HG02943 (cell line): ENCODE measurements at regions not wholly inside any gene's neighbourhood (a gene's known extent, or its start where the extent isn't known, plus 50 kb on each side); places are given as distances from the start of the nearest gene placed in this dataset.
"Not testable (repeated sequence)": the region's sequence is repeated elsewhere in the genome, so short reads cannot be mapped to it uniquely, and the experiment has no call there.

Experiments used
- ATAC-seq: cut with Tn5 transposase; IDR thresholded peaks from one replicate; pipeline ENCODE4 v1.9.1; 2021; ENCODE audit warnings: mild to moderate bottlenecking, low read depth, moderate library complexity; ENCODE audit not compliant: unreplicated experiment

GRCh38 chr1:65020774-65021173 is 54.4 kb upstream of the JAK1 start:
- no peak for ATAC-seq

GRCh38 chr1:65021795-65022194 is 55.4 kb upstream of the JAK1 start:
- no peak for ATAC-seq

- no peak for ATAC-seq
These were observed 55.9 kb upstream of the JAK1 start for GRCh38 chr1:65022216-65022615.

- ATAC-seq: no peak
These were observed 59.4 kb upstream of the JAK1 start for GRCh38 chr1:65025794-65026193.

GRCh38 chr1:65026235-65026634 is 59.9 kb upstream of the JAK1 start:
- no peak for ATAC-seq

- no peak for ATAC-seq
These were observed 61.5 kb upstream of the JAK1 start for GRCh38 chr1:65027666-65028358.

GRCh38 chr1:65029434-65029833 is 63.1 kb upstream of the JAK1 start:
- ATAC-seq: not testable (repeated sequence)

- ATAC-seq: not testable (repeated sequence)
These were observed 68.5 kb upstream of the JAK1 start for GRCh38 chr1:65034879-65035278.

GRCh38 chr1:65036570-65037051 is 70.3 kb upstream of the JAK1 start:
- ATAC-seq: no peak

- no peak for ATAC-seq
These were observed 72.7 kb upstream of the JAK1 start for GRCh38 chr1:65039066-65039465.

- ATAC-seq: no peak
These were observed 73.2 kb upstream of the JAK1 start for GRCh38 chr1:65039508-65039907.

- ATAC-seq: no peak
These were observed 76.1 kb upstream of the JAK1 start for GRCh38 chr1:65042467-65042866.

- no peak for ATAC-seq
These were observed 78.1 kb upstream of the JAK1 start for GRCh38 chr1:65044411-65044810.

GRCh38 chr1:65045022-65045817 is 78.9 kb upstream of the JAK1 start:
- no peak for ATAC-seq

GRCh38 chr1:65048335-65048734 is 82.0 kb upstream of the JAK1 start:
- no peak for ATAC-seq

- no peak for ATAC-seq
These were observed 83.8 kb upstream of the JAK1 start for GRCh38 chr1:65049941-65050713.

- ATAC-seq: no peak
These were observed 84.4 kb upstream of the JAK1 start for GRCh38 chr1:65050735-65051134.

GRCh38 chr1:65054481-65054880 is 88.1 kb upstream of the JAK1 start:
- ATAC-seq: no peak

GRCh38 chr1:65055747-65056146 is 89.4 kb upstream of the JAK1 start:
- ATAC-seq: no peak

- ATAC-seq: no peak
These were observed 89.9 kb upstream of the JAK1 start for GRCh38 chr1:65056234-65056633.

GRCh38 chr1:65056866-65057265 is 90.5 kb upstream of the JAK1 start:
- no peak for ATAC-seq
